Gastroesophageal sphincter (tissue), 4 donors: ENCODE measurements at regions not wholly inside any gene's neighbourhood (a gene's known extent, or its start where the extent isn't known, plus 50 kb on each side); places are given as distances from the start of the nearest gene placed in this dataset.
"Not testable (repeated sequence)": the region's sequence is repeated elsewhere in the genome, so short reads cannot be mapped to it uniquely, and the experiment has no call there.

Experiments
- ATAC-seq: fragments of 150-250 bp; one replicate; pipeline ENCODE4 v1.9.1; 2016; ENCODE audit warnings: mild to moderate bottlenecking, moderate library complexity
- H3K27ac ChIP-seq, 4 donors: fragments of 200-600 bp; sonication (generic) in 3 of 4; 1 replicate in 3 of 4; 2 replicates in 1 of 4; pipeline ENCODE4 v1.5.1; 2016 to 2019
- H3K27me3 ChIP-seq: fragments of 200-600 bp; sonication (generic); one replicate; pipeline ENCODE4 v1.5.1; 2019
- H3K36me3 ChIP-seq, 2 donors: fragments of 200-600 bp; sonication (generic); one replicate each; pipeline ENCODE4 v1.5.1; 2019; ENCODE audit warnings: control low read depth in 1 of 2
- H3K4me1 ChIP-seq, 3 donors: fragments of 200-600 bp; sonication (generic); 1 replicate in 2 of 3; 2 replicates in 1 of 3; pipeline ENCODE4 v1.5.1; 2016 to 2019; ENCODE audit warnings: control low read depth in 2 of 3
- H3K4me3 ChIP-seq, 2 donors: fragments of 200-600 bp; sonication (generic); one replicate each; pipeline ENCODE4 v1.5.1; 2019; ENCODE audit warnings: mild to moderate bottlenecking in 1 of 2, moderate library complexity in 1 of 2
- H3K9me3 ChIP-seq, 3 donors: fragments of 200-600 bp; sonication (generic); one replicate each; pipeline ENCODE4 v1.5.1; 2017 to 2019; ENCODE audit warnings: control low read depth in 2 of 3
- EP300 ChIP-seq: sonication (generic); formaldehyde crosslinking; IDR thresholded peaks from one replicate; pipeline ENCODE4 v1.6.1; 2017; ENCODE audit warnings: antibody characterized with exemption, mild to moderate bottlenecking
- POLR2A ChIP-seq, 2 donors: fragments of 450-650 bp; IDR thresholded peaks; one replicate each; pipeline ENCODE4 v1.6.1; 2017; ENCODE audit warnings: antibody characterized with exemption in 2 of 2, mild to moderate bottlenecking in 2 of 2, moderate library complexity in 1 of 2
- POLR2AphosphoS5 ChIP-seq: sonication (generic); formaldehyde crosslinking; IDR thresholded peaks from one replicate; pipeline ENCODE4 v1.6.1; 2017; ENCODE audit warnings: antibody characterized with exemption
- WGBS, 2 donors: methylation state at CpG; one replicate each; pipeline ENCODE4 v1.1.5; 2018; ENCODE audit warnings: low coverage in 1 of 2; 5-methylcytosine and 5-hydroxymethylcytosine counted together
- TF ChIP-seq, protein P1 (sequence below), 4 experiments: fragments of 200-600 bp in 2 of 4; fragments of 450-650 bp in 2 of 4; sonication (generic) in 1 of 4; IDR thresholded peaks; one replicate each; pipeline ENCODE4 v1.5.1; 2017 to 2019; ENCODE audit warnings: antibody characterized with exemption in 4 of 4, mild to moderate bottlenecking in 2 of 4, moderate library complexity in 2 of 4

- no peak overlapping the region for H3K27ac ChIP-seq
- H3K4me1 ChIP-seq = no peaks in the 10 kb centered on the region
- peaks cover 15% of the 10 kb centered on the region for H3K27me3 ChIP-seq
- no peak for ATAC-seq
- TF ChIP-seq POLR2AphosphoS5 (no peak), POLR2A (IDR thresholded peaks at IDR 0.05) (no peak), EP300 (no peak)
- TF ChIP-seq, protein P1, sequence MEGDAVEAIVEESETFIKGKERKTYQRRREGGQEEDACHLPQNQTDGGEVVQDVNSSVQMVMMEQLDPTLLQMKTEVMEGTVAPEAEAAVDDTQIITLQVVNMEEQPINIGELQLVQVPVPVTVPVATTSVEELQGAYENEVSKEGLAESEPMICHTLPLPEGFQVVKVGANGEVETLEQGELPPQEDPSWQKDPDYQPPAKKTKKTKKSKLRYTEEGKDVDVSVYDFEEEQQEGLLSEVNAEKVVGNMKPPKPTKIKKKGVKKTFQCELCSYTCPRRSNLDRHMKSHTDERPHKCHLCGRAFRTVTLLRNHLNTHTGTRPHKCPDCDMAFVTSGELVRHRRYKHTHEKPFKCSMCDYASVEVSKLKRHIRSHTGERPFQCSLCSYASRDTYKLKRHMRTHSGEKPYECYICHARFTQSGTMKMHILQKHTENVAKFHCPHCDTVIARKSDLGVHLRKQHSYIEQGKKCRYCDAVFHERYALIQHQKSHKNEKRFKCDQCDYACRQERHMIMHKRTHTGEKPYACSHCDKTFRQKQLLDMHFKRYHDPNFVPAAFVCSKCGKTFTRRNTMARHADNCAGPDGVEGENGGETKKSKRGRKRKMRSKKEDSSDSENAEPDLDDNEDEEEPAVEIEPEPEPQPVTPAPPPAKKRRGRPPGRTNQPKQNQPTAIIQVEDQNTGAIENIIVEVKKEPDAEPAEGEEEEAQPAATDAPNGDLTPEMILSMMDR (IDR thresholded peaks at IDR 0.05) = no peak
- WGBS, 2 donors = 87 to 93% methylated on average over 10 to 26 of the region's 39 CpGs
- no peak overlapping the region for H3K4me3 ChIP-seq
- H3K36me3 ChIP-seq = no peaks in the 10 kb centered on the region
- no peaks in the 10 kb centered on the region for H3K9me3 ChIP-seq
Measured at GRCh38 chr2:131590896-131591295, 63.2 kb downstream of the CCDC74A start.

DNA sequence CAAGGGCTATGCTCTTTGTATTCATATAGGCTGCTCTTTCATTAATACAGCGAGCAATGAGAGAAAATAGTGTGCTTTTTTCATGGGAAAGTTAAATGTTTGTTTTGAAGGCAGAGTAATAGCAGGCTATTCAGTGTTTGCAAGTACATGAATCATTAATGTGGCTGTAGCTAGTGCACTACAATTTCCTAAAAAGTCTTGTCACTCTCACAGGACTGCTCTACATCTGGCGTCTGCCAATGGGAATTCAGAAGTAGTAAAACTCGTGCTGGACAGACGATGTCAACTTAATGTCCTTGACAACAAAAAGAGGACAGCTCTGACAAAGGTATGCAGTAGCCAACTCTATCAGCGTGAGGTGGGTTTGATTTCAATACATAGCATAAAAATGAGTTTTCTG lies 68.9 kb downstream of the CCDC74A start:
- H3K27ac ChIP-seq, H3K9me3 ChIP-seq, ATAC-seq, H3K36me3 ChIP-seq, H3K27me3 ChIP-seq, H3K4me1 ChIP-seq, H3K4me3 ChIP-seq: not testable (repeated sequence)
- WGBS, 2 donors = 42 to 45% methylated on average over 1 to 3 of the region's 5 CpGs

DNA sequence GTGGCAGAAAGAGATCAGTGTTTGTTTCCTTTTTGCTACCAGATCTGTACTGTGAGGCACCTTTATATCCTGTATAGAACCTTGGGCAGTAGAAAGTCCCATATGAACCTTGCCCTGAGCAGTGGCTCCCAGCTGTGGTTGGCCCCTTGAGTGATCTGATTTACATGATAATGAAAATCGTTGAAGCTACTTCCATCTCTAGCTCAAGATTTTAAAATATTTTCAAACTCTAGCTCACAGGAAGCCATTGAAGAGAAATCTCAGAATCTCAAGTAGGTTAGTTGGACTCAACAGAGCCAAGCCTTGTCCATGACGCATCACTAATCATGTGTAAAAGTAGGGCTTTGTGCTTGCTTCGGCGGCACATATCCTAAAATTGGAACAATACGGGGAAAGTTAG lies 74.8 kb downstream of the CCDC74A start:
- H3K9me3 ChIP-seq, H3K4me3 ChIP-seq, H3K27me3 ChIP-seq, ATAC-seq, H3K27ac ChIP-seq, H3K4me1 ChIP-seq, H3K36me3 ChIP-seq: not testable (repeated sequence)
- 68 to 79% methylated on average over 4 of the region's 5 CpGs for WGBS, 2 donors

DNA sequence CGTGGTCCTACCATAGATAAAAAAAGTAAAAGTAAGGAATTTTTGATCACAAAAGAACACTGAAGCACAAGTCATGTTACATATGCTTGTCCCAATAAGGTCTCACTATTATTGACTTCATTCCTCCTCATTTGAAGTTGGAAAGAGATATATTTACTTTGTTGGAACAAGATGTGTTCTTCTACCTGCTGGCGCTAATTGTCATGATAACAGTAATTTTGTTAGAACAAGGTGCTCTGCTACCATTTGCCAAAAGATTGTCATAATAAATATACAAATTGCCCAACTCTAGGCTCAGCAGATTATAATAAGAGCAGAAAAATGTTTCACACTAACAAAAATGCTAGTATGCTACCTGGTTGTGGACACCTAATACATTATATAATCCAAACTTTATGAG lies 77.0 kb downstream of the CCDC74A start:
- not testable (repeated sequence) for H3K27ac ChIP-seq, H3K9me3 ChIP-seq, ATAC-seq, H3K36me3 ChIP-seq, H3K4me1 ChIP-seq, H3K27me3 ChIP-seq, H3K4me3 ChIP-seq
- WGBS, 2 donors = 89 to 93% methylated on average over 1 to 2 of the region's 2 CpGs

GRCh38 chr2:131606366-131606765 lies 78.7 kb downstream of the CCDC74A start:
- not testable (repeated sequence) for H3K4me1 ChIP-seq, H3K4me3 ChIP-seq, H3K27ac ChIP-seq, H3K9me3 ChIP-seq, H3K27me3 ChIP-seq, ATAC-seq, H3K36me3 ChIP-seq
- whole genome bisulfite sequencing, 2 donors = 40 to 67% methylated on average over 1 of the region's 1 CpG

DNA sequence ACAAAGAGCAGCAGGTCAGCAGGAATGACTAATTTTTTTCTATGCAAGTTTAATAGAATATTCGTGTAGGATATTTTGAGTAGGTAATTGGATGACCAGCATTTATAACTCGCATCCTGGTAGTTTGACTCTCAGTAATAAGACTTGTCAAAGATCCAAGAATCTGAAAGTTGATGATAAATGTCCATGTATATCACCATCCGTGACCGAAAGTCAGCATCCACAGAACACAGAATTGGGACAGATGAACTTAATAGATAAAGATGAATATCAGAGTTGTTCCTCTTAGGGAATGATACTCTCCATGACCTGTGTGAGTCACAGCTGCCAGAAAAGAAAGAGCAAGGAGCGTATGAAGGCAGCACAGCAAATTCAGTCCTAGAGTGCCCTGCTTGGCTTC lies 79.4 kb downstream of the CCDC74A start:
- not testable (repeated sequence) for H3K4me3 ChIP-seq, H3K27ac ChIP-seq, ATAC-seq, H3K27me3 ChIP-seq, H3K36me3 ChIP-seq, H3K9me3 ChIP-seq, H3K4me1 ChIP-seq
- WGBS, 2 donors = 41 to 49% methylated on average over 3 to 5 of the region's 5 CpGs

- not testable (repeated sequence) for ATAC-seq, H3K4me3 ChIP-seq, H3K27me3 ChIP-seq, H3K36me3 ChIP-seq, H3K27ac ChIP-seq, H3K4me1 ChIP-seq, H3K9me3 ChIP-seq
- 100% methylated on average over 1 of the region's 3 CpGs; no CpG with 5 or more reads in 1 of the 2 donors for WGBS, 2 donors
Measured at GRCh38 chr2:131614539-131614938, 86.9 kb downstream of the CCDC74A start.

DNA sequence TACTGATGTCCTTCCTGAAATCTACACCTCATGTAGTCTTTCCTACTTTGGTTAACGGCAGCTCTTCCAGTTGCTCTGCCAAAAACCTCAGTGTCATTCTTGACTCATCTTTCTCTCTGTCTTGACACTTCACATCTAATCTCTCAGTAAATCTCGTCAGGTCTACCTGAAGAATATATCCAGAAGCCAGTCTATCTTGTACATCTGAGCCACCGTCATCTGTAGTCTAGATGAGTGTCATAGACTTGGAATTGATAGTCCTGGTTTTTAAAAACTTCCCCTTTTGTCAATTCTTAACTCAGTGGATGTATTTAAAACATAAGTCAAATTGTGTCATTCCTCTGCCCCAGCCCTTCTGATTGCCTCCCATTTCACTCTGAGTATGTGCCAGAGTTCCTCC lies 90.6 kb downstream of the CCDC74A start:
- not testable (repeated sequence) for ATAC-seq, H3K27me3 ChIP-seq, H3K9me3 ChIP-seq, H3K4me1 ChIP-seq, H3K36me3 ChIP-seq, H3K4me3 ChIP-seq, H3K27ac ChIP-seq
- WGBS, 2 donors = 67 to 89% methylated on average over 1 to 3 of the region's 3 CpGs

DNA sequence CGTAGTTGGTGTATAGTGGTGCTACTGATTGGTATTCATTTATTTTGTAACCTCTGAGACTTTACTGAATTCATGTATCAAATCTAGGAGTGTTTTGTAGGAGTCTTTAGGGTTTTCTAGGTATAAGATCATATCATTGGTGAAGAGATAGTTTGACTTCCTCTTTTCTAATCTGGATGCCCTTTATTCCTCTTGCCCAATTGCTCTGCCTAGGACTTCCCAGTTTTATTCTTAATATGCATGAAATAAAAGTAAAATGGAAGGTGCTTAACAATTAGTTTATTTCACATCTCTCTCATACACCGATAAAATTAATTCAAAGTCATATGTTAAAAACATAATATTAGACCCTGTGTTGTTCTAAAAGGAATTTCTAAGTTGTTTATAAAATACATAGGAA lies 95.2 kb downstream of the CCDC74A start:
- H3K9me3 ChIP-seq, H3K4me3 ChIP-seq, H3K27ac ChIP-seq, H3K27me3 ChIP-seq, H3K36me3 ChIP-seq, ATAC-seq: not testable (repeated sequence)
- 80 to 81% methylated on average over 2 of the region's 2 CpGs for WGBS, 2 donors
- H3K4me1 ChIP-seq = peaks cover 0 to 12% (median 0%) of the 10 kb centered on the region in 3 donors

DNA sequence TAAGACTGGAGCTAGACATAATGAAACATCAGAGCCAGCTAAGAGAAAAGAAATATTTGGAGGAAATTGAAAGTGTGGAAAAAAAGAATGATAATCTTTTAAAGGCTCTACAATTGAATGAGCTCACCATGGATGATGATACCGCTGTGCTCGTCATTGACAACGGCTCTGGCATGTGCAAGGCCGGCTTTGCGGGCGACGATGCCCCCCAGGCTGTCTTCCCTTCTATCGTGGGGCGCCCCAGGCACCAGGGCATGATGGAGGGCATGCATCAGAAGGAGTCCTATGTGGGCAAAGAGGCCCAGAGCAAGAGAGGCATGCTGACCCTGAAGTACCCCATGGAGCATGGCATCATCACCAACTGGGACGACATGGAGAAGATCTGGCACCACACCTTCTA lies 98.3 kb downstream of the CCDC74A start:
- not testable (repeated sequence) for H3K36me3 ChIP-seq, H3K27me3 ChIP-seq, ATAC-seq, H3K27ac ChIP-seq, H3K9me3 ChIP-seq, H3K4me3 ChIP-seq
- H3K4me1 ChIP-seq = peaks cover 0 to 12% (median 0%) of the 10 kb centered on the region in 3 donors
- WGBS, 2 donors = 54 to 60% methylated on average over 2 to 7 of the region's 10 CpGs

DNA sequence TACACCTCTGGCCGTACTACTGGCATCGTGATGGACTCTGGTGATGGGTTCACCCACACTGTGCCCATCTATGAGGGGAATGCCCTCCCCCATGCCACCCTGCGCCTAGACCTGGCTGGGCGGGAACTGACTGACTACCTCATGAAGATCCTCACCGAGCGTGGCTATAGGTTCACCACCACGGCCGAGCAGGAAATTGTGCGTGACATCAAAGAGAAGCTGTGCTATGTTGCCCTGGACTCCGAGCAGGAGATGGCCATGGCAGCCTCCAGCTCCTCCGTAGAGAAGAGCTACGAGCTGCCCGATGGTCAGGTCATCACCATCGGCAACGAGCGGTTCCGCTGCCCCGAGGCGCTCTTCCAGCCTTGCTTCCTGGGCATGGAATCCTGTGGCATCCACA lies 98.9 kb downstream of the CCDC74A start:
- ATAC-seq, H3K27ac ChIP-seq, H3K9me3 ChIP-seq, H3K4me3 ChIP-seq, H3K36me3 ChIP-seq, H3K27me3 ChIP-seq: not testable (repeated sequence)
- H3K4me1 ChIP-seq = peaks cover 0 to 12% (median 0%) of the 10 kb centered on the region in 3 donors
- 93 to 98% methylated on average over 3 to 8 of the region's 19 CpGs for WGBS, 2 donors

GRCh38 chr2:131627777-131628176 lies 100.1 kb downstream of the CCDC74A start:
- not testable (repeated sequence) for H3K27ac ChIP-seq, H3K4me3 ChIP-seq, H3K36me3 ChIP-seq, ATAC-seq, H3K9me3 ChIP-seq, H3K27me3 ChIP-seq
- H3K4me1 ChIP-seq = peaks cover 0 to 12% (median 0%) of the 10 kb centered on the region in 3 donors
- 36 to 44% methylated on average over 2 of the region's 2 CpGs for WGBS, 2 donors

GRCh38 chr2:131631648-131632047 lies 104.0 kb downstream of the CCDC74A start:
- not testable (repeated sequence) for H3K9me3 ChIP-seq, H3K27ac ChIP-seq, H3K4me3 ChIP-seq, H3K4me1 ChIP-seq, H3K27me3 ChIP-seq, H3K36me3 ChIP-seq, ATAC-seq
- 88 to 96% methylated on average over 2 of the region's 2 CpGs for WGBS, 2 donors
